ENCODE measurements at regions not wholly inside any gene's neighbourhood (a gene's known extent, or its start where the extent isn't known, plus 50 kb on each side); places are given as distances from the start of the nearest gene placed in this dataset.

- TF ChIP-seq POLR2A (IDR thresholded peaks at IDR 0.05) (no peak), CTCF (IDR thresholded peaks at IDR 0.05) (no peak)
These were observed 56.3 kb upstream of the SHOX start for GRCh38 chrX:574251-574650.

Measured in esophagus squamous epithelium (tissue), 4 donors.